HepG2 (cell line): ENCODE measurements at regions not wholly inside any gene's neighbourhood (a gene's known extent, or its start where the extent isn't known, plus 50 kb on each side); places are given as distances from the start of the nearest gene placed in this dataset.

ENCODE experiments used
- EED ChIP-seq: sonication (generic); formaldehyde crosslinking; IDR thresholded peaks from 2 replicates; pipeline ENCODE4 v1.5.0; 2020; ENCODE audit warnings: mild to moderate bottlenecking, missing genetic modification reagents
- GTF3A ChIP-seq: sonication (generic); formaldehyde crosslinking; conservative IDR thresholded peaks from 2 replicates; pipeline ENCODE4 v1.4.0; 2020; ENCODE audit warnings: mild to moderate bottlenecking, missing genetic modification reagents
- HDAC1 ChIP-seq: sonication (generic); formaldehyde crosslinking; IDR thresholded peaks from 2 replicates; pipeline ENCODE4 v1.5.1; 2020; ENCODE audit warnings: mild to moderate bottlenecking, missing genetic modification reagents
- MAFK ChIP-seq, 2 experiments: IDR thresholded peaks in 1 of 2; conservative IDR thresholded peaks in 1 of 2; 2 replicates each; pipeline ENCODE4 v1.6.1; 2011; ENCODE audit warnings: improper control_type of control experiment in 2 of 2, low read length in 2 of 2
- MATR3 ChIP-seq: sonication (generic); formaldehyde crosslinking; IDR thresholded peaks from 2 replicates; pipeline ENCODE4 v1.4.0; 2020; ENCODE audit warnings: missing genetic modification reagents
- RFXANK ChIP-seq: IDR thresholded peaks from 2 replicates; pipeline ENCODE4 v1.6.1; 2016
- SYNCRIP ChIP-seq: fragments of 200-400 bp; formaldehyde crosslinking; IDR thresholded peaks from 2 replicates; pipeline ENCODE4 v1.6.1; 2018; ENCODE audit warnings: mild to moderate bottlenecking, low read depth, low read length; ENCODE audit not compliant: insufficient read depth
- ZNF24 ChIP-seq: fragments of 450-650 bp; IDR thresholded peaks from 2 replicates; pipeline ENCODE4 v1.6.1; 2017; ENCODE audit warnings: antibody characterized with exemption, mild to moderate bottlenecking
- ZNF33A ChIP-seq: sonication (generic); formaldehyde crosslinking; IDR thresholded peaks from 2 replicates; pipeline ENCODE4 v1.5.1; 2020; ENCODE audit warnings: missing genetic modification reagents, mild to moderate bottlenecking, moderate library complexity, borderline replicate concordance
- ZNF382 ChIP-seq: sonication (generic); formaldehyde crosslinking; IDR thresholded peaks from 2 replicates; pipeline ENCODE4 v1.5.0; 2020; ENCODE audit warnings: missing genetic modification reagents, mild to moderate bottlenecking, borderline replicate concordance
- ZNF605 ChIP-seq: sonication (generic); formaldehyde crosslinking; IDR thresholded peaks from 2 replicates; pipeline ENCODE4 v1.8.0; 2022; ENCODE audit warnings: mild to moderate bottlenecking, missing genetic modification reagents
- ZNF644 ChIP-seq: IDR thresholded peaks from 2 replicates; pipeline ENCODE4 v1.6.1; 2016; ENCODE audit warnings: low read depth
- ZNF713 ChIP-seq: sonication (generic); formaldehyde crosslinking; IDR thresholded peaks from 2 replicates; pipeline ENCODE4 v1.4.0; 2020; ENCODE audit warnings: mild to moderate bottlenecking, missing genetic modification reagents
- ZNF749 ChIP-seq: sonication (generic); formaldehyde crosslinking; IDR thresholded peaks from 2 replicates; pipeline ENCODE4 v1.8.0; 2022; ENCODE audit warnings: mild to moderate bottlenecking, missing genetic modification reagents, moderate library complexity, borderline replicate concordance
- TF ChIP-seq, protein P1 (sequence below): sonication (generic); formaldehyde crosslinking; IDR thresholded peaks from 2 replicates; pipeline ENCODE4 v1.5.1; 2020; ENCODE audit warnings: mild to moderate bottlenecking, moderate library complexity, missing genetic modification reagents
- TF ChIP-seq, protein P2 (sequence below): sonication (generic); formaldehyde crosslinking; IDR thresholded peaks from 2 replicates; pipeline ENCODE4 v1.4.0; 2020; ENCODE audit warnings: missing genetic modification reagents, borderline replicate concordance
- TF ChIP-seq, protein P3 (sequence below): sonication (generic); formaldehyde crosslinking; IDR thresholded peaks from 2 replicates; pipeline ENCODE4 v1.5.0; 2020; ENCODE audit warnings: mild to moderate bottlenecking, missing genetic modification reagents
- TF ChIP-seq, protein P4 (sequence below): sonication (generic); formaldehyde crosslinking; IDR thresholded peaks from 2 replicates; pipeline ENCODE4 v1.4.0; 2020; ENCODE audit warnings: low read depth, missing genetic modification reagents
- TF ChIP-seq, protein P5 (sequence below): sonication (generic); formaldehyde crosslinking; conservative IDR thresholded peaks from 2 replicates; pipeline ENCODE4 v1.8.0; 2022; ENCODE audit warnings: low read depth, missing genetic modification reagents

DNA sequence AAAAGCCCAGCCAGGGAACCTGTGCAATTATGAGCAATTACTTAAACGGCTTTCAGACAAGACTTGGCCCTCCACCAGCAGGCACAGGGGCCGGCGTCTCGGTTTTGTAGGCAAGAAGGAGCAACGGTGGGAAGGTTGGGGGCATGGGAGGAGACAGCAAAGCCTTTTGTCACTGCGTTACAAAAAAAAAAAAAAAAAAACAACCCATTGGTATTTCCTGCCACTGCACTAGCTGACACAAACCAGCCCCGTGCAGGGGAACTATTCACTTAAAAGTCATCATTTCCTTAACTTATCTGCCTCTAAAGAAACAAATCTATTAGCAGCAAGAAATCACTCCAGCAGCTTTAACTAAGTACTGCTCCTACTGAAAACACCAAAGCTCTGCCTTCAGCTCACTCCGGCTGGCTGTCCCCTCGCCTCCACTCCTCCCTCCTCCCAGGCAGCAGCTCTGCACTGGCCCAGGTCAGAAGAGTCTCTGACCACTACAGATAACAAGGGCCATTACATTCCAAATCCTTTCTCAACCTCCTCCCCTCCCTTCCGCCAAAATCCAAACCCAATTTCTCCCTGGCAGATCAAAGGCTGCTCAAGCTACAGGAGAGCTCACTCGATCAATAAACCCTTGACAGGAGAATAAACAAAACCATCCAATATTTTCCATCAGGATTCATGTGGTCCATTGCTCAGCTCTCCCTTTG is 105.2 kb upstream of the CDKN3 start (continued):
- TF ChIP-seq, protein P1, sequence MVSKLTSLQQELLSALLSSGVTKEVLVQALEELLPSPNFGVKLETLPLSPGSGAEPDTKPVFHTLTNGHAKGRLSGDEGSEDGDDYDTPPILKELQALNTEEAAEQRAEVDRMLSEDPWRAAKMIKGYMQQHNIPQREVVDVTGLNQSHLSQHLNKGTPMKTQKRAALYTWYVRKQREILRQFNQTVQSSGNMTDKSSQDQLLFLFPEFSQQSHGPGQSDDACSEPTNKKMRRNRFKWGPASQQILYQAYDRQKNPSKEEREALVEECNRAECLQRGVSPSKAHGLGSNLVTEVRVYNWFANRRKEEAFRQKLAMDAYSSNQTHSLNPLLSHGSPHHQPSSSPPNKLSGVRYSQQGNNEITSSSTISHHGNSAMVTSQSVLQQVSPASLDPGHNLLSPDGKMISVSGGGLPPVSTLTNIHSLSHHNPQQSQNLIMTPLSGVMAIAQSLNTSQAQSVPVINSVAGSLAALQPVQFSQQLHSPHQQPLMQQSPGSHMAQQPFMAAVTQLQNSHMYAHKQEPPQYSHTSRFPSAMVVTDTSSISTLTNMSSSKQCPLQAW (CRISPR knock-in tag): 0 out of 2 replicates have a peak, but pooled peaks have one; percentile 42
- TF ChIP-seq, protein P2, sequence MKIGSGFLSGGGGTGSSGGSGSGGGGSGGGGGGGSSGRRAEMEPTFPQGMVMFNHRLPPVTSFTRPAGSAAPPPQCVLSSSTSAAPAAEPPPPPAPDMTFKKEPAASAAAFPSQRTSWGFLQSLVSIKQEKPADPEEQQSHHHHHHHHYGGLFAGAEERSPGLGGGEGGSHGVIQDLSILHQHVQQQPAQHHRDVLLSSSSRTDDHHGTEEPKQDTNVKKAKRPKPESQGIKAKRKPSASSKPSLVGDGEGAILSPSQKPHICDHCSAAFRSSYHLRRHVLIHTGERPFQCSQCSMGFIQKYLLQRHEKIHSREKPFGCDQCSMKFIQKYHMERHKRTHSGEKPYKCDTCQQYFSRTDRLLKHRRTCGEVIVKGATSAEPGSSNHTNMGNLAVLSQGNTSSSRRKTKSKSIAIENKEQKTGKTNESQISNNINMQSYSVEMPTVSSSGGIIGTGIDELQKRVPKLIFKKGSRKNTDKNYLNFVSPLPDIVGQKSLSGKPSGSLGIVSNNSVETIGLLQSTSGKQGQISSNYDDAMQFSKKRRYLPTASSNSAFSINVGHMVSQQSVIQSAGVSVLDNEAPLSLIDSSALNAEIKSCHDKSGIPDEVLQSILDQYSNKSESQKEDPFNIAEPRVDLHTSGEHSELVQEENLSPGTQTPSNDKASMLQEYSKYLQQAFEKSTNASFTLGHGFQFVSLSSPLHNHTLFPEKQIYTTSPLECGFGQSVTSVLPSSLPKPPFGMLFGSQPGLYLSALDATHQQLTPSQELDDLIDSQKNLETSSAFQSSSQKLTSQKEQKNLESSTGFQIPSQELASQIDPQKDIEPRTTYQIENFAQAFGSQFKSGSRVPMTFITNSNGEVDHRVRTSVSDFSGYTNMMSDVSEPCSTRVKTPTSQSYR (CRISPR knock-in tag): peak; percentile 42; the same call in 1 of the 2 replicates
- TF ChIP-seq, protein P3, sequence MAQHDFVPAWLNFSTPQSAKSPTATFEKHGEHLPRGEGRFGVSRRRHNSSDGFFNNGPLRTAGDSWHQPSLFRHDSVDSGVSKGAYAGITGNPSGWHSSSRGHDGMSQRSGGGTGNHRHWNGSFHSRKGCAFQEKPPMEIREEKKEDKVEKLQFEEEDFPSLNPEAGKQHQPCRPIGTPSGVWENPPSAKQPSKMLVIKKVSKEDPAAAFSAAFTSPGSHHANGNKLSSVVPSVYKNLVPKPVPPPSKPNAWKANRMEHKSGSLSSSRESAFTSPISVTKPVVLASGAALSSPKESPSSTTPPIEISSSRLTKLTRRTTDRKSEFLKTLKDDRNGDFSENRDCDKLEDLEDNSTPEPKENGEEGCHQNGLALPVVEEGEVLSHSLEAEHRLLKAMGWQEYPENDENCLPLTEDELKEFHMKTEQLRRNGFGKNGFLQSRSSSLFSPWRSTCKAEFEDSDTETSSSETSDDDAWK (CRISPR knock-in tag): no peak
- TF ChIP-seq ZNF713 (CRISPR knock-in tag) (no peak), ZNF382 (CRISPR knock-in tag) (no peak), SYNCRIP (no peak), ZNF605 (CRISPR knock-in tag) (0 out of 2 replicates have a peak, but pooled peaks have one; percentile 61), ZNF33A (CRISPR knock-in tag) (no peak), ZNF749 (CRISPR knock-in tag) (no peak), MAFK (conservative IDR thresholded peaks at IDR 0.05 in 1 of 2, IDR thresholded peaks at IDR 0.05 in 1 of 2; ENCODE audit: low read length in 2 of 2) (no peak), HDAC1 (CRISPR knock-in tag) (peak; percentile 75), GTF3A (CRISPR knock-in tag) (no peak), ZNF644 (CRISPR knock-in tag) (peak; percentile 87), MATR3 (CRISPR knock-in tag) (no peak), EED (CRISPR knock-in tag) (no peak), RFXANK (CRISPR knock-in tag) (no peak), ZNF24 (no peak)
- TF ChIP-seq, protein P4, sequence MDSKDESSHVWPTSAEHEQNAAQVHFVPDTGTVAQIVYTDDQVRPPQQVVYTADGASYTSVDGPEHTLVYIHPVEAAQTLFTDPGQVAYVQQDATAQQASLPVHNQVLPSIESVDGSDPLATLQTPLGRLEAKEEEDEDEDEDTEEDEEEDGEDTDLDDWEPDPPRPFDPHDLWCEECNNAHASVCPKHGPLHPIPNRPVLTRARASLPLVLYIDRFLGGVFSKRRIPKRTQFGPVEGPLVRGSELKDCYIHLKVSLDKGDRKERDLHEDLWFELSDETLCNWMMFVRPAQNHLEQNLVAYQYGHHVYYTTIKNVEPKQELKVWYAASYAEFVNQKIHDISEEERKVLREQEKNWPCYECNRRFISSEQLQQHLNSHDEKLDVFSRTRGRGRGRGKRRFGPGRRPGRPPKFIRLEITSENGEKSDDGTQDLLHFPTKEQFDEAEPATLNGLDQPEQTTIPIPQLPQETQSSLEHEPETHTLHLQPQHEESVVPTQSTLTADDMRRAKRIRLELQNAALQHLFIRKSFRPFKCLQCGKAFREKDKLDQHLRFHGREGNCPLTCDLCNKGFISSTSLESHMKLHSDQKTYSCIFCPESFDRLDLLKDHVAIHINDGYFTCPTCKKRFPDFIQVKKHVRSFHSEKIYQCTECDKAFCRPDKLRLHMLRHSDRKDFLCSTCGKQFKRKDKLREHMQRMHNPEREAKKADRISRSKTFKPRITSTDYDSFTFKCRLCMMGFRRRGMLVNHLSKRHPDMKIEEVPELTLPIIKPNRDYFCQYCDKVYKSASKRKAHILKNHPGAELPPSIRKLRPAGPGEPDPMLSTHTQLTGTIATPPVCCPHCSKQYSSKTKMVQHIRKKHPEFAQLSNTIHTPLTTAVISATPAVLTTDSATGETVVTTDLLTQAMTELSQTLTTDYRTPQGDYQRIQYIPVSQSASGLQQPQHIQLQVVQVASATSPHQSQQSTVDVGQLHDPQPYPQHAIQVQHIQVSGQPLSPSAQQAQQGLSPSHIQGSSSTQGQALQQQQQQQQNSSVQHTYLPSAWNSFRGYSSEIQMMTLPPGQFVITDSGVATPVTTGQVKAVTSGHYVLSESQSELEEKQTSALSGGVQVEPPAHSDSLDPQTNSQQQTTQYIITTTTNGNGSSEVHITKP (CRISPR knock-in tag): no peak
- TF ChIP-seq, protein P5, sequence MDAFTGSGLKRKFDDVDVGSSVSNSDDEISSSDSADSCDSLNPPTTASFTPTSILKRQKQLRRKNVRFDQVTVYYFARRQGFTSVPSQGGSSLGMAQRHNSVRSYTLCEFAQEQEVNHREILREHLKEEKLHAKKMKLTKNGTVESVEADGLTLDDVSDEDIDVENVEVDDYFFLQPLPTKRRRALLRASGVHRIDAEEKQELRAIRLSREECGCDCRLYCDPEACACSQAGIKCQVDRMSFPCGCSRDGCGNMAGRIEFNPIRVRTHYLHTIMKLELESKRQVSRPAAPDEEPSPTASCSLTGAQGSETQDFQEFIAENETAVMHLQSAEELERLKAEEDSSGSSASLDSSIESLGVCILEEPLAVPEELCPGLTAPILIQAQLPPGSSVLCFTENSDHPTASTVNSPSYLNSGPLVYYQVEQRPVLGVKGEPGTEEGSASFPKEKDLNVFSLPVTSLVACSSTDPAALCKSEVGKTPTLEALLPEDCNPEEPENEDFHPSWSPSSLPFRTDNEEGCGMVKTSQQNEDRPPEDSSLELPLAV: no peak
